ENCODE measurements at regions not wholly inside any gene's neighbourhood (a gene's known extent, or its start where the extent isn't known, plus 50 kb on each side); places are given as distances from the start of the nearest gene placed in this dataset.

- TF ChIP-seq, protein P1, sequence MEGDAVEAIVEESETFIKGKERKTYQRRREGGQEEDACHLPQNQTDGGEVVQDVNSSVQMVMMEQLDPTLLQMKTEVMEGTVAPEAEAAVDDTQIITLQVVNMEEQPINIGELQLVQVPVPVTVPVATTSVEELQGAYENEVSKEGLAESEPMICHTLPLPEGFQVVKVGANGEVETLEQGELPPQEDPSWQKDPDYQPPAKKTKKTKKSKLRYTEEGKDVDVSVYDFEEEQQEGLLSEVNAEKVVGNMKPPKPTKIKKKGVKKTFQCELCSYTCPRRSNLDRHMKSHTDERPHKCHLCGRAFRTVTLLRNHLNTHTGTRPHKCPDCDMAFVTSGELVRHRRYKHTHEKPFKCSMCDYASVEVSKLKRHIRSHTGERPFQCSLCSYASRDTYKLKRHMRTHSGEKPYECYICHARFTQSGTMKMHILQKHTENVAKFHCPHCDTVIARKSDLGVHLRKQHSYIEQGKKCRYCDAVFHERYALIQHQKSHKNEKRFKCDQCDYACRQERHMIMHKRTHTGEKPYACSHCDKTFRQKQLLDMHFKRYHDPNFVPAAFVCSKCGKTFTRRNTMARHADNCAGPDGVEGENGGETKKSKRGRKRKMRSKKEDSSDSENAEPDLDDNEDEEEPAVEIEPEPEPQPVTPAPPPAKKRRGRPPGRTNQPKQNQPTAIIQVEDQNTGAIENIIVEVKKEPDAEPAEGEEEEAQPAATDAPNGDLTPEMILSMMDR (IDR thresholded peaks at IDR 0.05; ENCODE audit: low read depth, low read length, missing control alignments), result no peak
- H3K4me3 ChIP-seq (replicated peaks; ENCODE audit: low read depth, low read length), result no peak overlapping the region
- no peak for DNase-seq (ENCODE audit: extremely low read depth, low read depth)
Observed at GRCh38 chr3:43222590-43222989, 63.8 kb upstream of the SNRK start.

GRCh38 chr3:43221076-43221475 lies 65.3 kb upstream of the SNRK start:
- no peak for DNase-seq (ENCODE audit: extremely low read depth, low read depth)
- TF ChIP-seq, protein P1 (IDR thresholded peaks at IDR 0.05; ENCODE audit: low read depth, low read length, missing control alignments), result no peak

DNA sequence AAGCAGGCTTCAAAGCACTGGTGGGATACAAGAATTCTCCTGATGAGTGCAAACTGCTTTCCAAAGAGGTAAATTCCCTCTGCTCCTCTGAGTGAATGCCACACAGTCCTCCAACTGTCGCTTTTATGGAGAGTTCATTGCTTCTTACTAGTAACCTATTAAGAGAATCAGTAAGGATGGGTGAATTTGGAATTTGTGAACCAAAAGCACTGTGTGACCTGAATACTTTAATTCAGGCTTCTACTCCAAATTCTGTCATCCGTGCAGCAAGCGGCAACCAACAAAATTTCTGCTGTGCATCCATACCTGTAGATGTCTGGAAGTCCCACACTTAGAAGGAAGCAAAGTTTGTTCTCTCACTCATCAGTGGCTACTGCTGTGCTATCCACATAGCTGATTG lies 66.7 kb upstream of the SNRK start:
- TF ChIP-seq, protein P1 (IDR thresholded peaks at IDR 0.05; ENCODE audit: low read depth, low read length, missing control alignments), result no peak
- H3K4me3 ChIP-seq (replicated peaks; ENCODE audit: low read depth, low read length), result no peak overlapping the region
- no peak for DNase-seq (ENCODE audit: extremely low read depth, low read depth)

More at GRCh38 chr3:43221076-43221475, 65.3 kb upstream of the SNRK start:
- no peak overlapping the region for H3K4me3 ChIP-seq (replicated peaks; ENCODE audit: low read depth, low read length)

DNA sequence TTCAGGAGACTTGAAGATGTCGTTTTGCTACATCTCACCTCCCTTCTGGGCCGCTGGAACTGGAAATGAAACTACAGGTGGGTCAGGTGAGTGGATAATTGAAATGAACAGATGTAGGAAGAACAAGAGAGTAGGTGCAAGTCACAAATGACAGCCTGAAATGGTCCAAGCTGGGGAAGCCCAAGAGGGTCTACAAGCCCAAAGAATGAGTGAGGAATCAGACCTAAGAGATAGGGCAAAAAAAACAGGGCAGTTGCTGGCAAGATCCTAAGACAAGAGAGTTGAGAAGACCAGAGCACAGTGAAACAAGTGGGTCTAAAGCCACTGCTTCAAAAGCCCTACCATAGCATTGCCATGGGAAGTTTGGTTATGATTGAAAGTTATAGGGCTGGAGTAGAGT lies 67.4 kb upstream of the SNRK start:
- DNase-seq (ENCODE audit: extremely low read depth, low read depth), result no peak
- TF ChIP-seq, protein P1 (IDR thresholded peaks at IDR 0.05; ENCODE audit: low read depth, low read length, missing control alignments), result no peak
- H3K4me3 ChIP-seq (replicated peaks; ENCODE audit: low read depth, low read length), result no peak overlapping the region

GRCh38 chr3:43218156-43218555 lies 68.2 kb upstream of the SNRK start:
- no peak for DNase-seq (ENCODE audit: extremely low read depth, low read depth)
- TF ChIP-seq, protein P1 (IDR thresholded peaks at IDR 0.05; ENCODE audit: low read depth, low read length, missing control alignments), result no peak
- no peak overlapping the region for H3K4me3 ChIP-seq (replicated peaks; ENCODE audit: low read depth, low read length)

DNA sequence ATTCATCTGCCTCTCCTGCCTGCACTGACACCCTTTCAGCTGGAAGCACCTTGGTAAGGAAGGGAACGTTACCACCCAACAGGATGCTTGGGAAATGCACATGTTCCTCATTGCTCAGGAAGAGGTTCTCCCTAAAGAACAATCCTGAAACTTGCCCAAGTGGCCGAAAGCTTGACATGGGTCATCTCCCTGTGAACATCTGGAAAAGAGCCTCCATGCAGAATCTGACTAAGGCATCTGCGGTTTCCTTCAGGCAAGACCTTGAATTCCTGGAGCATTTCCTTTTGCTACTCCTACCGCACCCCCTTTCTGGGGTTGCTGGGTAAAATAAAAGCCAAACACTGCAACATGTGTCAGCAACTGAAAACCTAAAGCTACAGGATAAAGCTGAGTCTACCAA lies 68.7 kb upstream of the SNRK start:
- TF ChIP-seq, protein P1 (IDR thresholded peaks at IDR 0.05; ENCODE audit: low read depth, low read length, missing control alignments), result no peak
- peak; percentile 48 for DNase-seq (ENCODE audit: extremely low read depth, low read depth)
- H3K4me3 ChIP-seq (replicated peaks; ENCODE audit: low read depth, low read length), result no peak overlapping the region

- TF ChIP-seq, protein P1 (IDR thresholded peaks at IDR 0.05; ENCODE audit: low read depth, low read length, missing control alignments), result no peak
- H3K4me3 ChIP-seq (replicated peaks; ENCODE audit: low read depth, low read length), result no peak overlapping the region
- DNase-seq (ENCODE audit: extremely low read depth, low read depth), result no peak
Observed at GRCh38 chr3:43217206-43217605, 69.1 kb upstream of the SNRK start.

All from HFF-Myc (cell line).